HEK293 (cell line): ENCODE measurements at regions not wholly inside any gene's neighbourhood (a gene's known extent, or its start where the extent isn't known, plus 50 kb on each side); places are given as distances from the start of the nearest gene placed in this dataset.
"Not testable (repeated sequence)": the region's sequence is repeated elsewhere in the genome, so short reads cannot be mapped to it uniquely, and the experiment has no call there.

Experiments used
- CTCF ChIA-PET: fragments of 350-600 bp; formaldehyde crosslinking; extraction: SDS; loops from one replicate; lab custom pipeline; 2021; ENCODE audit warnings: antibody characterized with exemption; lab: Yijun Ruan, JAX
- POLR2A ChIA-PET: fragments of 300-600 bp; formaldehyde crosslinking; extraction: SDS; loops from one replicate; lab custom pipeline; 2020; ENCODE audit warnings: antibody characterized with exemption, inconsistent platforms; lab: Yijun Ruan, JAX
- H3K27ac ChIP-seq: fragments of 200-500 bp; sonication (Bioruptor generic); 2 replicates; pipeline ENCODE4 v1.5.1; 2014; ENCODE audit warnings: low read depth, low read length, control low read depth, inconsistent platforms; ENCODE audit errors: extremely low read depth
- H3K36me3 ChIP-seq, 2 experiments: fragments of 200-500 bp in 1 of 2; sonication (Bioruptor generic) in 1 of 2; 1 replicate in 1 of 2; 2 replicates in 1 of 2; pipeline ENCODE4 v1.5.1; 2014 to 2017; ENCODE audit warnings: inconsistent platforms in 2 of 2, low read length in 2 of 2; ENCODE audit not compliant: control insufficient read depth in 2 of 2, insufficient read depth in 1 of 2
- H3K4me1 ChIP-seq: fragments of 200-500 bp; sonication (Bioruptor generic); 2 replicates; pipeline ENCODE4 v1.5.1; 2014; ENCODE audit warnings: mild to moderate bottlenecking, low read length, inconsistent platforms; ENCODE audit not compliant: control insufficient read depth, insufficient read depth
- H3K4me3 ChIP-seq: 2 replicates; pipeline ENCODE4 v1.5.1; 2011; ENCODE audit warnings: low read depth, mild to moderate bottlenecking, control low read depth, low read length, moderate library complexity
- H3K9me3 ChIP-seq: fragments of 200-500 bp; sonication (Bioruptor generic); 2 replicates; pipeline ENCODE4 v1.5.1; 2014; ENCODE audit warnings: low read depth, low read length, inconsistent platforms; ENCODE audit not compliant: control insufficient read depth, insufficient read depth
- CTCF ChIP-seq: fragments of 450-650 bp; formaldehyde crosslinking; IDR thresholded peaks from 2 replicates; pipeline ENCODE4 v1.5.1; 2016; ENCODE audit warnings: missing biosample characterization, missing genetic modification characterization
- HOXC10 ChIP-seq: sonication (generic); formaldehyde crosslinking; IDR thresholded peaks from 2 replicates; pipeline ENCODE4 v1.8.1; 2023; ENCODE audit warnings: mild to moderate bottlenecking, missing genetic modification reagents
- MEIS1 ChIP-seq: sonication (generic); formaldehyde crosslinking; IDR thresholded peaks from 2 replicates; pipeline ENCODE4 v1.8.1; 2022; ENCODE audit warnings: missing genetic modification reagents, mild to moderate bottlenecking, borderline replicate concordance
- SCRT1 ChIP-seq: fragments of 450-650 bp; formaldehyde crosslinking; IDR thresholded peaks from 2 replicates; pipeline ENCODE4 v1.5.1; 2016; ENCODE audit warnings: missing biosample characterization, missing genetic modification characterization, borderline replicate concordance
- SETDB1 ChIP-seq: IDR thresholded peaks from one replicate; pipeline ENCODE4 v1.6.1; 2017; ENCODE audit warnings: mild to moderate bottlenecking, low read length, moderate library complexity, mixed read lengths; ENCODE audit not compliant: insufficient read length
- YY2 ChIP-seq: fragments of 450-650 bp; formaldehyde crosslinking; IDR thresholded peaks from 2 replicates; pipeline ENCODE4 v1.5.1; 2016; ENCODE audit warnings: missing biosample characterization, missing genetic modification characterization
- ZBTB17 ChIP-seq: fragments of 450-650 bp; formaldehyde crosslinking; IDR thresholded peaks from 2 replicates; pipeline ENCODE4 v1.5.1; 2016; ENCODE audit warnings: missing biosample characterization, missing genetic modification characterization
- ZBTB8A ChIP-seq: fragments of 450-650 bp; formaldehyde crosslinking; IDR thresholded peaks from 2 replicates; pipeline ENCODE4 v1.5.1; 2016; ENCODE audit warnings: missing biosample characterization, missing genetic modification characterization
- ZNF10 ChIP-seq: fragments of 450-650 bp; formaldehyde crosslinking; IDR thresholded peaks from 2 replicates; pipeline ENCODE4 v1.5.1; 2017; ENCODE audit warnings: missing biosample characterization, missing genetic modification characterization
- ZNF155 ChIP-seq: fragments of 450-650 bp; formaldehyde crosslinking; IDR thresholded peaks from 2 replicates; pipeline ENCODE4 v1.5.1; 2016; ENCODE audit warnings: missing biosample characterization, missing genetic modification characterization
- ZNF221 ChIP-seq: fragments of 450-650 bp; formaldehyde crosslinking; IDR thresholded peaks from 2 replicates; pipeline ENCODE4 v1.5.1; 2017; ENCODE audit warnings: missing biosample characterization, missing genetic modification characterization, borderline replicate concordance
- ZNF239 ChIP-seq: fragments of 450-650 bp; formaldehyde crosslinking; IDR thresholded peaks from 2 replicates; pipeline ENCODE4 v1.5.1; 2016; ENCODE audit warnings: missing biosample characterization, missing genetic modification characterization
- ZNF324 ChIP-seq: fragments of 450-650 bp; formaldehyde crosslinking; IDR thresholded peaks from 2 replicates; pipeline ENCODE4 v1.5.1; 2016; ENCODE audit warnings: missing biosample characterization, missing genetic modification characterization
- ZNF335 ChIP-seq: fragments of 450-650 bp; formaldehyde crosslinking; conservative IDR thresholded peaks from 2 replicates; pipeline ENCODE4 v1.5.1; 2016; ENCODE audit warnings: missing biosample characterization, missing genetic modification characterization
- ZNF416 ChIP-seq: fragments of 450-650 bp; formaldehyde crosslinking; IDR thresholded peaks from 2 replicates; pipeline ENCODE4 v1.5.1; 2016; ENCODE audit warnings: missing biosample characterization, missing genetic modification characterization
- ZNF488 ChIP-seq: fragments of 450-650 bp; formaldehyde crosslinking; IDR thresholded peaks from 2 replicates; pipeline ENCODE4 v1.5.1; 2016; ENCODE audit warnings: missing biosample characterization, missing genetic modification characterization
- ZNF521 ChIP-seq: fragments of 450-650 bp; formaldehyde crosslinking; IDR thresholded peaks from 2 replicates; pipeline ENCODE4 v1.5.1; 2017; ENCODE audit warnings: missing biosample characterization, mild to moderate bottlenecking, missing genetic modification characterization
- ZNF529 ChIP-seq: fragments of 450-650 bp; formaldehyde crosslinking; IDR thresholded peaks from 2 replicates; pipeline ENCODE4 v1.5.1; 2017; ENCODE audit warnings: missing genetic modification characterization, missing biosample characterization; ENCODE audit not compliant: insufficient replicate concordance
- ZNF626 ChIP-seq: fragments of 450-650 bp; sonication (Bioruptor Pico); formaldehyde crosslinking; IDR thresholded peaks from 2 replicates; pipeline ENCODE4 v1.5.1; 2018; ENCODE audit warnings: missing biosample characterization, missing genetic modification characterization, inconsistent platforms
- ZNF701 ChIP-seq: fragments of 450-650 bp; formaldehyde crosslinking; IDR thresholded peaks from 2 replicates; pipeline ENCODE4 v1.5.1; 2016; ENCODE audit warnings: missing biosample characterization, missing genetic modification characterization

GRCh38 chr12:3380200-3381043 lies 110.6 kb upstream of the PRMT8 start (continued):
- TF ChIP-seq ZNF221 (no peak), ZNF416 (no peak), ZNF155 (tag by site-specific recombination) (no peak), MEIS1 (CRISPR knock-in tag) (no peak), ZNF335 (tag by site-specific recombination) (no peak)

GRCh38 chr12:3381059-3382047 lies 109.7 kb upstream of the PRMT8 start:
- Histone ChIP-seq H3K27ac (no peak overlapping the region), H3K36me3 (no peaks in the 10 kb centered on the region), H3K9me3 (no peaks in the 10 kb centered on the region), H3K4me1 (no peaks in the 10 kb centered on the region), H3K4me3 (no peak overlapping the region)
- TF ChIP-seq SETDB1 (no peak), ZBTB17 (tag by site-specific recombination) (peak; percentile 31; the same call in 1 of the 2 replicates), HOXC10 (no peak), ZNF529 (tag by site-specific recombination) (no peak), CTCF (tag by site-specific recombination) (no peak), ZBTB8A (no peak)
- ChIA-PET CTCF (interaction anchor here (1.4 kb wide), 1 partner anchor 81 kb away, joined by 4 read pairs; no protein-coding TSS in a partner anchor), POLR2A (no interaction called here)

GRCh38 chr12:3389986-3390385 lies 101.0 kb upstream of the PRMT8 start:
- no peaks in the 10 kb centered on the region for H3K9me3 ChIP-seq
- no peaks in the 10 kb centered on the region for H3K36me3 ChIP-seq
- POLR2A ChIA-PET = no interaction called here
- CTCF ChIA-PET = interaction anchor here (0.7 to 1.0 kb wide), 2 partner anchors 90 to 1027 kb away, joined by 3 to 4 read pairs; no protein-coding TSS in a partner anchor
- H3K27ac ChIP-seq = no peak overlapping the region
- no peak overlapping the region for H3K4me3 ChIP-seq
- no peak for TF ChIP-seq SCRT1
- no peak for TF ChIP-seq YY2 (tag by site-specific recombination)
- no peak for TF ChIP-seq ZNF10 (tag by site-specific recombination)
- TF ChIP-seq ZNF626 (tag by site-specific recombination) = no peak
- TF ChIP-seq ZNF521 (tag by site-specific recombination) = no peak
- TF ChIP-seq ZNF239 = no peak
- TF ChIP-seq ZNF701 (tag by site-specific recombination) = no peak
- TF ChIP-seq ZNF324 = no peak
- no peak for TF ChIP-seq ZNF488
- no peaks in the 10 kb centered on the region for H3K4me1 ChIP-seq

- H3K4me1 ChIP-seq, H3K36me3 ChIP-seq, H3K27ac ChIP-seq, H3K9me3 ChIP-seq, POLR2A ChIA-PET, H3K4me3 ChIP-seq, CTCF ChIA-PET: not testable (repeated sequence)
These were observed 93.4 kb upstream of the PRMT8 start for GRCh38 chr12:3397596-3397995.
